ENCODE measurements at regions not wholly inside any gene's neighbourhood (a gene's known extent, or its start where the extent isn't known, plus 50 kb on each side); places are given as distances from the start of the nearest gene placed in this dataset.

DNA sequence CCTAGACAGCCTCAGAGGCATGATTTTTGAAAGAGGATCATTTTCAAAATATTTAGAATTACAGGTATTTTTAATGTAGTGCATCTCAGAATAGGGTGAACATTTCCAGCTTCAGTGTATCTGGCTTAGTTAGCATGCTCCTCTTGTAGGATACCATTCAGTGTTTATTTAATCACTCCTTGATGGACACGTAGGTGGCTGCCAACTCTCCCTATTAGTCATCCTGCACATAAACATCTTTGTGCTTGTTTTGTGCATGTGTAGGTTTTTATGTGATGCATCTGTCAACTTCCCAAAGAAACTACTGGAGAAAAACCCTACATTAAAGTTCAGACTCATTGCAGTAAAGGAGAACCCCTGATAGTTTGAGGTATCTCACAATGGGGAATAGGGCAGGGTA is 52.5 kb upstream of the RBM19 start:
- no peak overlapping the region for H3K4me3 ChIP-seq
- H3K4me1 ChIP-seq: no peaks in the 10 kb centered on the region
- no peak overlapping the region for H3K27ac ChIP-seq
- H3K36me3 ChIP-seq (replicated peaks in 1 of 2; ENCODE audit: insufficient read depth in 1 of 2, low read depth in 2 of 2): no peaks in the 10 kb centered on the region
- H3K9me3 ChIP-seq: no peaks in the 10 kb centered on the region
- intact Hi-C loops (cut with DNase I): no loop called here
- H3K27me3 ChIP-seq: no peaks in the 10 kb centered on the region
- DNase-seq: no peak
- ATAC-seq: no peak
- TF ChIP-seq POLR2A (IDR thresholded peaks at IDR 0.05): no peak
- TF ChIP-seq, protein P1, sequence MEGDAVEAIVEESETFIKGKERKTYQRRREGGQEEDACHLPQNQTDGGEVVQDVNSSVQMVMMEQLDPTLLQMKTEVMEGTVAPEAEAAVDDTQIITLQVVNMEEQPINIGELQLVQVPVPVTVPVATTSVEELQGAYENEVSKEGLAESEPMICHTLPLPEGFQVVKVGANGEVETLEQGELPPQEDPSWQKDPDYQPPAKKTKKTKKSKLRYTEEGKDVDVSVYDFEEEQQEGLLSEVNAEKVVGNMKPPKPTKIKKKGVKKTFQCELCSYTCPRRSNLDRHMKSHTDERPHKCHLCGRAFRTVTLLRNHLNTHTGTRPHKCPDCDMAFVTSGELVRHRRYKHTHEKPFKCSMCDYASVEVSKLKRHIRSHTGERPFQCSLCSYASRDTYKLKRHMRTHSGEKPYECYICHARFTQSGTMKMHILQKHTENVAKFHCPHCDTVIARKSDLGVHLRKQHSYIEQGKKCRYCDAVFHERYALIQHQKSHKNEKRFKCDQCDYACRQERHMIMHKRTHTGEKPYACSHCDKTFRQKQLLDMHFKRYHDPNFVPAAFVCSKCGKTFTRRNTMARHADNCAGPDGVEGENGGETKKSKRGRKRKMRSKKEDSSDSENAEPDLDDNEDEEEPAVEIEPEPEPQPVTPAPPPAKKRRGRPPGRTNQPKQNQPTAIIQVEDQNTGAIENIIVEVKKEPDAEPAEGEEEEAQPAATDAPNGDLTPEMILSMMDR (IDR thresholded peaks at IDR 0.05): no peak
- WGBS, 2 donors: 4 to 21% methylated on average over 1 of the region's 1 CpG

Data from body of pancreas (tissue), 4 donors.